ENCODE measurements at regions not wholly inside any gene's neighbourhood (a gene's known extent, or its start where the extent isn't known, plus 50 kb on each side); places are given as distances from the start of the nearest gene placed in this dataset.

DNA sequence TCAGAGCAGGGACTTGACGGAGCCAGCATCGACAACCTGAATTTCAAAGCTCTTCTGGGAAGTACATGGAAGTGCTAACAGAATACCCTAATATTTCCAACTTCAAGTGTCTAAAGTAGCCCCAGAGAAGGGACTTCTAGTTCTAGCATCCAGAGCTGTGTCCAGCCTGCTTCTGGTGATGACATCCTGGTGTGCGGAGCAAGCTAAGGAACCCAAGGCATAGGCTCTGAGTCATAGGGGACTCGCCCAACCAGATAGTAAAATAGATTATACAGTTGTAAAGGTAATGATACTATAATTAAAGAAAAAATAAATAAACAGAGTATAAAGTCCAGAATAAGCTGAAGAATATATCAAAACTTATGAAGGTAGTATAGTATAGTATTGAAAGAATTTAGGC is 108.1 kb upstream of the SERPINE2 start:
- TF ChIP-seq POLR2AphosphoS5 (IDR thresholded peaks at IDR 0.05) (no peak), REST (IDR thresholded peaks at IDR 0.05; ENCODE audit: borderline replicate concordance) (no peak), TAF1 (IDR thresholded peaks at IDR 0.05; ENCODE audit: low read depth) (no peak)
- H3K9ac ChIP-seq (ENCODE audit: low read length) = no peak overlapping the region
- no peak overlapping the region for H3K27ac ChIP-seq (ENCODE audit: low read length)
- H3K9me2 ChIP-seq (ENCODE audit: insufficient read depth, low read length) = no peaks in the 10 kb centered on the region
- H3K79me2 ChIP-seq (replicated peaks; ENCODE audit: insufficient read depth, low read length) = no peaks in the 10 kb centered on the region
- no peak overlapping the region for H2AFZ ChIP-seq (ENCODE audit: low read depth, low read length)
- no peaks in the 10 kb centered on the region for H3K27me3 ChIP-seq (ENCODE audit: insufficient read depth, low read depth, low read length)
- no peak overlapping the region for H3K4me2 ChIP-seq (ENCODE audit: low read length)
- no peak overlapping the region for H3K4me3 ChIP-seq (ENCODE audit: low read length)
- H3K36me3 ChIP-seq (ENCODE audit: insufficient read depth, low read length) = no peaks in the 10 kb centered on the region
- no peaks in the 10 kb centered on the region for H3K9me3 ChIP-seq (ENCODE audit: low read length)
- H3F3A ChIP-seq (ENCODE audit: insufficient read depth, low read length, poor library complexity, severe bottlenecking) = no peaks in the 10 kb centered on the region
- no peaks in the 10 kb centered on the region for H4K20me1 ChIP-seq (ENCODE audit: insufficient read depth)

DNA sequence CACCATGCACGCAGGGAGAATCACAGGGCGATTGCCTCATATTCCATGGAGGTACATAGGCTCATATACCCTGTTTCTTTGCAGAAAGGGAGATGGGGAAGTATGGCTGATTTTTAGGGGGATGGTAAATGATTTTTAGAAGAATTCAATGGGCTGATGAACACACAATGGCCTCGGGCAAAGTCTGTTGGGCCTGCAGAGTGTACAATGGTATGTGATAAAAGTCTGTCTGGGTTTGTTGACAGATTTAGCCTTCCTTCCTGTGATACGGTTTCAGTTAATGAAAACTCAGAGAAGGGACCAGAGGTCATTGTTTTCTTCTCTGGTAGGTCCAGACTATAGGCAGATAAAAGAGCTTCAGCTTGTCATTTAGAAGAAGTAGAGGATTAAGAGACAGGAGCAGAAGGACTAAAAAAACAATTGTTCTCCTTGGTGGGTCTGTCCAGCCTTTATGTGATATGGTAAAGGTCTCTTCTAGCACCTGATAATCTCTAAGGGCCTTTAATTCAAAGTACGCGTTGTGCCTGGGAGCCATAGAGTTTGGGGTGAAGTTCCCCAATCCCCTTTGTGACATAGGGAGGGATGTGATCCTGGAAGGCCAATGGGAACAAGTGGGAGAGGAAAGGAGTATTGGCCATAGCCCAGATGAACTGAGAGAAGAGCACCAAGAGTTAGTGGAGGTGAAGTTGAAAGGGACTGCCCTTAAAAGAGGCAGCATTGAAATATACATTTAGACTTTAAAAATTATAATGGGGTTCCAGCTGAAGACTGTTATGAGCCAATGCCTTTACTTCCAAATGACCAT is 107.5 kb upstream of the SERPINE2 start:
- Histone ChIP-seq H3K27me3 (ENCODE audit: insufficient read depth, low read depth, low read length) (no peaks in the 10 kb centered on the region), H3K36me3 (ENCODE audit: insufficient read depth, low read length) (no peaks in the 10 kb centered on the region), H3K9me3 (ENCODE audit: low read length) (no peaks in the 10 kb centered on the region), H3F3A (ENCODE audit: insufficient read depth, low read length, poor library complexity, severe bottlenecking) (no peaks in the 10 kb centered on the region), H3K4me3 (ENCODE audit: low read length) (no peak overlapping the region), H2AFZ (ENCODE audit: low read depth, low read length) (no peak overlapping the region), H4K20me1 (ENCODE audit: insufficient read depth) (no peaks in the 10 kb centered on the region), H3K27ac (ENCODE audit: low read length) (no peak overlapping the region), H3K4me2 (ENCODE audit: low read length) (no peak overlapping the region), H3K79me2 (replicated peaks; ENCODE audit: insufficient read depth, low read length) (no peaks in the 10 kb centered on the region), H3K9ac (ENCODE audit: low read length) (no peak overlapping the region), H3K9me2 (ENCODE audit: insufficient read depth, low read length) (no peaks in the 10 kb centered on the region)
- no peak for TF ChIP-seq SMC3 (conservative IDR thresholded peaks at IDR 0.05; ENCODE audit: poor library complexity)
- TF ChIP-seq TAF1 (IDR thresholded peaks at IDR 0.05; ENCODE audit: low read depth) = no peak
- no peak for TF ChIP-seq RAD21 (conservative IDR thresholded peaks at IDR 0.05)
- TF ChIP-seq REST (IDR thresholded peaks at IDR 0.05; ENCODE audit: borderline replicate concordance) = no peak
- no peak for TF ChIP-seq EP300 (conservative IDR thresholded peaks at IDR 0.05; ENCODE audit: poor library complexity, severe bottlenecking)
- TF ChIP-seq MXI1 (conservative IDR thresholded peaks at IDR 0.05; ENCODE audit: poor library complexity, severe bottlenecking) = no peak
- TF ChIP-seq EZH2 (IDR thresholded peaks at IDR 0.05; ENCODE audit: borderline replicate concordance, insufficient read depth, low read length, poor library complexity, severe bottlenecking) = no peak
- TF ChIP-seq POLR2AphosphoS5 (IDR thresholded peaks at IDR 0.05) = no peak
- TF ChIP-seq, protein P1, sequence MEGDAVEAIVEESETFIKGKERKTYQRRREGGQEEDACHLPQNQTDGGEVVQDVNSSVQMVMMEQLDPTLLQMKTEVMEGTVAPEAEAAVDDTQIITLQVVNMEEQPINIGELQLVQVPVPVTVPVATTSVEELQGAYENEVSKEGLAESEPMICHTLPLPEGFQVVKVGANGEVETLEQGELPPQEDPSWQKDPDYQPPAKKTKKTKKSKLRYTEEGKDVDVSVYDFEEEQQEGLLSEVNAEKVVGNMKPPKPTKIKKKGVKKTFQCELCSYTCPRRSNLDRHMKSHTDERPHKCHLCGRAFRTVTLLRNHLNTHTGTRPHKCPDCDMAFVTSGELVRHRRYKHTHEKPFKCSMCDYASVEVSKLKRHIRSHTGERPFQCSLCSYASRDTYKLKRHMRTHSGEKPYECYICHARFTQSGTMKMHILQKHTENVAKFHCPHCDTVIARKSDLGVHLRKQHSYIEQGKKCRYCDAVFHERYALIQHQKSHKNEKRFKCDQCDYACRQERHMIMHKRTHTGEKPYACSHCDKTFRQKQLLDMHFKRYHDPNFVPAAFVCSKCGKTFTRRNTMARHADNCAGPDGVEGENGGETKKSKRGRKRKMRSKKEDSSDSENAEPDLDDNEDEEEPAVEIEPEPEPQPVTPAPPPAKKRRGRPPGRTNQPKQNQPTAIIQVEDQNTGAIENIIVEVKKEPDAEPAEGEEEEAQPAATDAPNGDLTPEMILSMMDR (IDR thresholded peaks at IDR 0.05; ENCODE audit: poor library complexity, severe bottlenecking) = no peak

Measured in neural cell (in vitro differentiated cells).